Neural progenitor cell (in vitro differentiated cells): ENCODE measurements at regions not wholly inside any gene's neighbourhood (a gene's known extent, or its start where the extent isn't known, plus 50 kb on each side); places are given as distances from the start of the nearest gene placed in this dataset.

Experiments
- DNase-seq: peaks from one replicate; pipeline ENCODE4 v3.0.0-alpha.2; 2016; ENCODE audit warnings: low spot score
- H2AFZ ChIP-seq: fragments of 200-600 bp; sonication (generic); replicated peaks from 2 replicates; pipeline ENCODE4 v1.6.1; 2016; ENCODE audit warnings: antibody characterized with exemption
- H3F3A ChIP-seq: fragments of 200-600 bp; sonication (generic); 2 replicates; pipeline ENCODE4 v1.6.1; 2016; ENCODE audit warnings: antibody characterized with exemption, low read depth
- H3K27ac ChIP-seq: fragments of 200-600 bp; sonication (generic); 2 replicates; pipeline ENCODE4 v1.5.1; 2016; ENCODE audit warnings: mild to moderate bottlenecking
- H3K27me3 ChIP-seq: fragments of 200-600 bp; sonication (generic); 2 replicates; pipeline ENCODE4 v1.6.1; 2016; ENCODE audit warnings: mild to moderate bottlenecking, moderate library complexity
- H3K36me3 ChIP-seq: fragments of 200-600 bp; sonication (generic); 2 replicates; pipeline ENCODE4 v1.5.1; 2016
- H3K4me1 ChIP-seq: fragments of 200-600 bp; sonication (generic); 2 replicates; pipeline ENCODE4 v1.6.1; 2016; ENCODE audit warnings: mixed run types
- H3K4me2 ChIP-seq: fragments of 200-600 bp; sonication (generic); 2 replicates; pipeline ENCODE4 v1.6.1; 2016
- H3K4me3 ChIP-seq: fragments of 200-600 bp; sonication (generic); 2 replicates; pipeline ENCODE4 v1.5.1; 2016
- H3K79me2 ChIP-seq: fragments of 200-600 bp; sonication (generic); 2 replicates; pipeline ENCODE4 v1.6.1; 2016; ENCODE audit warnings: low read depth
- H3K9ac ChIP-seq: fragments of 200-600 bp; sonication (generic); 2 replicates; pipeline ENCODE4 v1.6.1; 2016
- H3K9me3 ChIP-seq: fragments of 200-600 bp; sonication (generic); 2 replicates; pipeline ENCODE4 v1.5.1; 2016; ENCODE audit warnings: low read depth
- H4K20me1 ChIP-seq: fragments of 200-600 bp; sonication (generic); 2 replicates; pipeline ENCODE4 v1.6.1; 2016; ENCODE audit warnings: low read depth
- H3K27ac Mint-ChIP-seq: 3 replicates; pipeline ENCODE4 v1.8.0; 2021; ENCODE audit warnings: mixed read lengths
- H3K27me3 Mint-ChIP-seq: 2 replicates; pipeline ENCODE4 v1.8.0; 2022; ENCODE audit warnings: low read depth, mild to moderate bottlenecking, inconsistent platforms, moderate library complexity, mixed read lengths; ENCODE audit not compliant: insufficient read depth
- H3K36me3 Mint-ChIP-seq: 3 replicates; pipeline ENCODE4 v1.8.0; 2021; ENCODE audit warnings: mixed read lengths
- H3K4me1 Mint-ChIP-seq: 3 replicates; pipeline ENCODE4 v1.8.0; 2021; ENCODE audit warnings: mixed read lengths
- H3K4me3 Mint-ChIP-seq: 3 replicates; pipeline ENCODE4 v1.8.0; 2021; ENCODE audit warnings: mild to moderate bottlenecking, moderate library complexity, mixed read lengths
- H3K9me3 Mint-ChIP-seq: 3 replicates; pipeline ENCODE4 v1.8.0; 2020; ENCODE audit warnings: mixed read lengths
- EZH2 ChIP-seq: fragments of 200-600 bp; sonication (generic); IDR thresholded peaks from 2 replicates; pipeline ENCODE4 v1.6.1; 2017; ENCODE audit warnings: antibody characterized with exemption, mild to moderate bottlenecking, moderate library complexity
- EZH2phosphoT487 ChIP-seq: fragments of 200-600 bp; sonication (generic); IDR thresholded peaks from 2 replicates; pipeline ENCODE4 v1.6.1; 2017; ENCODE audit warnings: antibody characterized with exemption
- TF ChIP-seq, protein P1 (sequence below): fragments of 200-600 bp; sonication (generic); IDR thresholded peaks from 2 replicates; pipeline ENCODE4 v1.5.1; 2017; ENCODE audit warnings: antibody characterized with exemption, mild to moderate bottlenecking

DNA sequence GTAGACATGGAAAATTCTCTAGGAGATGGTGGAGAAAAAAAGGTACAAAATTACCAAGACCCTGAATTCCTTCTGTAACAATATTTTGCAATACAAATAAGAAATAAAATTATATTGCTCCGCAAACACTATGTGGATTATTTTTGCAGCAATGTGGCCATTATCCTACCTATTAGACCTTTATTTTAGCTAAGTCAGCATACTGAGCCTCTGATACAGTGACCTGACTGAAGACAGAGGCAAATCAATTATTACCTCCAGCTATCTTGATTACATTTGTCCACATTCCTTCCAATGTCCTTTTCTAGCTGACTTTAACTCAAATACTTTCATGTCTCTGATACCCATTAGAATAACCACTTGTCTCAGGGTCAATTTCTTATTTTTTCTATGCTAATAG is 610.9 kb downstream of the LRRIQ3 start:
- no peak for TF ChIP-seq EZH2phosphoT487
- no peak for TF ChIP-seq EZH2
- TF ChIP-seq, protein P1, sequence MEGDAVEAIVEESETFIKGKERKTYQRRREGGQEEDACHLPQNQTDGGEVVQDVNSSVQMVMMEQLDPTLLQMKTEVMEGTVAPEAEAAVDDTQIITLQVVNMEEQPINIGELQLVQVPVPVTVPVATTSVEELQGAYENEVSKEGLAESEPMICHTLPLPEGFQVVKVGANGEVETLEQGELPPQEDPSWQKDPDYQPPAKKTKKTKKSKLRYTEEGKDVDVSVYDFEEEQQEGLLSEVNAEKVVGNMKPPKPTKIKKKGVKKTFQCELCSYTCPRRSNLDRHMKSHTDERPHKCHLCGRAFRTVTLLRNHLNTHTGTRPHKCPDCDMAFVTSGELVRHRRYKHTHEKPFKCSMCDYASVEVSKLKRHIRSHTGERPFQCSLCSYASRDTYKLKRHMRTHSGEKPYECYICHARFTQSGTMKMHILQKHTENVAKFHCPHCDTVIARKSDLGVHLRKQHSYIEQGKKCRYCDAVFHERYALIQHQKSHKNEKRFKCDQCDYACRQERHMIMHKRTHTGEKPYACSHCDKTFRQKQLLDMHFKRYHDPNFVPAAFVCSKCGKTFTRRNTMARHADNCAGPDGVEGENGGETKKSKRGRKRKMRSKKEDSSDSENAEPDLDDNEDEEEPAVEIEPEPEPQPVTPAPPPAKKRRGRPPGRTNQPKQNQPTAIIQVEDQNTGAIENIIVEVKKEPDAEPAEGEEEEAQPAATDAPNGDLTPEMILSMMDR: no peak
- peaks cover 6% of the 10 kb centered on the region for H3K9me3 Mint-ChIP-seq

DNA sequence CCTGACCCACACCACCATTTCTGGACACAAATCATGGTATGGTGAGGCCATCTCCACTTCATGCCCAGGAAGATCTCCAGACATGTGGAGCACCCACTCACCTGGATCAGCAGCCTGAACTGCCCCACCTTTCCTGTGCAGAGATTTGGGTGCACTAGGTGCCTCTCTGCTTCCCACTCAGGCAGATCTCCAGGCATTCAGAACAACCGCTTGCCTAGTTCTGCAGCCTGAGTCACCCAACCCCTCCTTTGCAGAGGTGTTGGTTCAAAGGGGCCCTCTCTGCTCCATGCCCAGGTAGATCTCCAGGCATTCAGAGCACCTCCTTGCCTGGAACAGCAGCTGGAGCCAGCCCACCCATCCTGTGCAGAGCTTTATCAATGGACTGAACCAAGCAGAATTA is 620.8 kb downstream of the LRRIQ3 start:
- no peaks in the 10 kb centered on the region for H4K20me1 ChIP-seq
- TF ChIP-seq EZH2 (no peak), EZH2phosphoT487 (no peak)
- TF ChIP-seq, protein P1: no peak
- H3K79me2 ChIP-seq: no peaks in the 10 kb centered on the region
- no peak overlapping the region for H2AFZ ChIP-seq
- H3K27me3 ChIP-seq: no peaks in the 10 kb centered on the region
- Mint-ChIP-seq H3K4me3 (no peak overlapping the region), H3K9me3 (peaks cover 10% of the 10 kb centered on the region), H3K27ac (no peak overlapping the region), H3K27me3 (no peaks in the 10 kb centered on the region), H3K36me3 (peaks cover 3% of the 10 kb centered on the region), H3K4me1 (peaks cover 10% of the 10 kb centered on the region)
- no peak overlapping the region for H3K9ac ChIP-seq
- DNase-seq: no peak
- H3K4me3 ChIP-seq: no peak overlapping the region
- no peaks in the 10 kb centered on the region for H3K4me1 ChIP-seq
- H3K27ac ChIP-seq: no peak overlapping the region
- H3K4me2 ChIP-seq: no peak overlapping the region
- H3F3A ChIP-seq: no peaks in the 10 kb centered on the region
- peaks cover 4% of the 10 kb centered on the region for H3K9me3 ChIP-seq
- H3K36me3 ChIP-seq: no peaks in the 10 kb centered on the region

More for the DNA sequence above, 610.9 kb downstream of the LRRIQ3 start:
- Histone ChIP-seq H3K27ac (no peak overlapping the region), H3K36me3 (no peaks in the 10 kb centered on the region), H3K27me3 (no peaks in the 10 kb centered on the region), H3K9ac (no peak overlapping the region), H3F3A (no peaks in the 10 kb centered on the region), H3K4me2 (no peak overlapping the region), H2AFZ (no peak overlapping the region), H3K79me2 (no peaks in the 10 kb centered on the region), H3K9me3 (no peaks in the 10 kb centered on the region), H3K4me1 (no peaks in the 10 kb centered on the region), H4K20me1 (no peaks in the 10 kb centered on the region), H3K4me3 (no peak overlapping the region)
- Mint-ChIP-seq H3K4me1 (peaks cover 7% of the 10 kb centered on the region), H3K27me3 (peaks cover 3% of the 10 kb centered on the region), H3K36me3 (peaks cover 2% of the 10 kb centered on the region), H3K27ac (no peak overlapping the region), H3K4me3 (no peak overlapping the region)
- DNase-seq: no peak

- Histone ChIP-seq H2AFZ (no peak overlapping the region), H3K79me2 (no peaks in the 10 kb centered on the region), H3K27ac (no peak overlapping the region), H3K27me3 (no peaks in the 10 kb centered on the region), H3K4me2 (no peak overlapping the region), H3K9ac (no peak overlapping the region), H3K36me3 (no peaks in the 10 kb centered on the region), H3F3A (no peaks in the 10 kb centered on the region), H3K4me1 (no peaks in the 10 kb centered on the region), H4K20me1 (no peaks in the 10 kb centered on the region), H3K4me3 (no peak overlapping the region), H3K9me3 (peaks cover 4% of the 10 kb centered on the region)
- no peaks in the 10 kb centered on the region for H3K27me3 Mint-ChIP-seq
- no peak for TF ChIP-seq EZH2
- TF ChIP-seq EZH2phosphoT487: no peak
- TF ChIP-seq, protein P1: no peak
- H3K4me3 Mint-ChIP-seq: no peak overlapping the region
- peaks cover 10% of the 10 kb centered on the region for H3K4me1 Mint-ChIP-seq
- H3K36me3 Mint-ChIP-seq: peaks cover 3% of the 10 kb centered on the region
- peaks cover 10% of the 10 kb centered on the region for H3K9me3 Mint-ChIP-seq
- peak overlapping the region; percentile 19 for H3K27ac Mint-ChIP-seq
- no peak for DNase-seq
Measured at GRCh38 chr1:73576083-73576482, 621.9 kb downstream of the LRRIQ3 start.
